Tibial nerve (tissue), 3 donors: ENCODE measurements at regions not wholly inside any gene's neighbourhood (a gene's known extent, or its start where the extent isn't known, plus 50 kb on each side); places are given as distances from the start of the nearest gene placed in this dataset.

Experiments used
- POLR2A ChIP-seq, 2 donors: fragments of 450-650 bp; IDR thresholded peaks; one replicate each; pipeline ENCODE4 v1.6.1; 2017; ENCODE audit warnings: antibody characterized with exemption in 2 of 2, mild to moderate bottlenecking in 2 of 2, moderate library complexity in 2 of 2
- TF ChIP-seq, protein P1 (sequence below), 5 experiments: fragments of 200-600 bp in 3 of 5; fragments of 450-650 bp in 2 of 5; sonication (generic) in 3 of 5; IDR thresholded peaks; one replicate each; pipeline ENCODE4 v1.5.1; 2016 to 2019; ENCODE audit warnings: antibody characterized with exemption in 5 of 5, mild to moderate bottlenecking in 3 of 5, moderate library complexity in 2 of 5

DNA sequence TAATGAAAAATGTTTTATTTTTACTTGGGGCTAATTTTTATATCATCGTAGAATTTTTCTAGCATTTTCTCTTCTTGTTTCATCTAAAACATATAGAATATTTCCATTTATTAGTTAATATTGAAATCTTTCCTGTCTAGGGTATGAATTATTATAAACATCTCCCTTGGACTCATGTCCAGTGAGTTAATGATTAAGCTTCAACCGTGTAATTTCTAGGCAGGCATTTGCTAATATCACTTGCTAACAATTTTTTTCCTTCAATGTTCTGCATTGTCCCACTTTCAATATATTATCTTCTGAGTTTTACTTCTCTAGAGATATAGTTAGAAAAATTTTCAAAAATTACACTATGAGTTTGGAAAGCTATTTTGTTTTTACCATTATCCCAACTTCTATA, 1371.6 kb upstream of the EPHA6 start:
- TF ChIP-seq POLR2A (IDR thresholded peaks at IDR 0.05): no peak
- TF ChIP-seq, protein P1, sequence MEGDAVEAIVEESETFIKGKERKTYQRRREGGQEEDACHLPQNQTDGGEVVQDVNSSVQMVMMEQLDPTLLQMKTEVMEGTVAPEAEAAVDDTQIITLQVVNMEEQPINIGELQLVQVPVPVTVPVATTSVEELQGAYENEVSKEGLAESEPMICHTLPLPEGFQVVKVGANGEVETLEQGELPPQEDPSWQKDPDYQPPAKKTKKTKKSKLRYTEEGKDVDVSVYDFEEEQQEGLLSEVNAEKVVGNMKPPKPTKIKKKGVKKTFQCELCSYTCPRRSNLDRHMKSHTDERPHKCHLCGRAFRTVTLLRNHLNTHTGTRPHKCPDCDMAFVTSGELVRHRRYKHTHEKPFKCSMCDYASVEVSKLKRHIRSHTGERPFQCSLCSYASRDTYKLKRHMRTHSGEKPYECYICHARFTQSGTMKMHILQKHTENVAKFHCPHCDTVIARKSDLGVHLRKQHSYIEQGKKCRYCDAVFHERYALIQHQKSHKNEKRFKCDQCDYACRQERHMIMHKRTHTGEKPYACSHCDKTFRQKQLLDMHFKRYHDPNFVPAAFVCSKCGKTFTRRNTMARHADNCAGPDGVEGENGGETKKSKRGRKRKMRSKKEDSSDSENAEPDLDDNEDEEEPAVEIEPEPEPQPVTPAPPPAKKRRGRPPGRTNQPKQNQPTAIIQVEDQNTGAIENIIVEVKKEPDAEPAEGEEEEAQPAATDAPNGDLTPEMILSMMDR (IDR thresholded peaks at IDR 0.05): no peak
